Anterior cingulate cortex (tissue), 58 donors: ENCODE measurements at regions not wholly inside any gene's neighbourhood (a gene's known extent, or its start where the extent isn't known, plus 50 kb on each side); places are given as distances from the start of the nearest gene placed in this dataset.

Experiments used
- DNase-seq, 58 donors: peaks; one replicate each; lab custom pipeline; 2025; lab: John Stamatoyannopoulos, UW

DNA sequence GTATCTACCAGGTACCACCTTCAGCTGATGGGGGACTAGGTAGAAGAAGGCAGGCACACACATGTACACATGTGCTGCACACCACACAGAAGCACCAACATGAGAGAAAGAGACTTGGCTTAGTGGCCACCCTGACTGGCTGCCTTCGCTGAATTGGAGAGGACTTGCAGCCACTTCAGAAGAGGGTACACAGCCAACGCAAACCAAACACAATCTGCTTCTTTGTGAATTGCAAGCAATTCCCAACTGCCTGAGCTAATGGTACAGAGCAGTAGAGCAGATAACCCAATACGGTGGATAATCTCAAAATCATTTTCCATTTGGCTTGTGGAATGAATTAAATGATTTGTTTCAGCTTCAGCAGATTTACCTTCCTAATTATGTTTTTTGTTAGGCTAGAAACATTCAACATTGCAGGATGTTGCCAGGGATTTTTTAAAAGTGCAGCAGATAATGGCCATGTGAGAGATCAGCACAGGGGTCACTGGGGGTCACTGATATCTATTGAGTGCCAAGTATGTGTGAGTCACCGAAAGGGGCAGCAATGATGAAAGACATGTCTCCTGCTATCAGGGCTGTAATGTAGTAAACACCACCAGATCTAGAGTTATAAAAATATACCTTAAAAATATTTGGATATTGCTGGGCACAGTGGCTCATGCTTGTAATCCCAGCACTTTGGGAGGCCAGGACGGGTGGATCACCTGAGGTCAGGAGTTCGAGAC, 652.6 kb downstream of the BCL11A start:
- no peak for DNase-seq

DNA sequence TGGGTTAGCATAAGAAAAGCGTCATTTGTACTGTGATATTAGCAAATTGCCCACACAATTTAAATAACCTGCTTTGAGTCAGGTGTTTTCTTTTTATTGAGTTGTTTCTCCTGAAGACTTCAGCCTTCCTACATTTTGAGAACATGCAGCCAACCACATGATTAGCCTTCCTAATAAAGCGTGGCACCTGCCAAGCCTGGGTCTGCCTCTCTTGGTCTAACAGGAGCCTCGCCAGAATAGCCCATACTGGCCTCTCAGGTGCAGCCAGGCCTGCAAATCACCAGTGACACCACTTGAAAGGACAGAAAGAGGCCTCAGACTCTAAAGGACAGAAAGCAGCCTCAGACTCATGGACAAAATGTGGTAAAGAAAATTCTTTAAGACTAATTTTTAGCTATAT, 653.8 kb downstream of the BCL11A start:
- DNase-seq, result no peak

DNA sequence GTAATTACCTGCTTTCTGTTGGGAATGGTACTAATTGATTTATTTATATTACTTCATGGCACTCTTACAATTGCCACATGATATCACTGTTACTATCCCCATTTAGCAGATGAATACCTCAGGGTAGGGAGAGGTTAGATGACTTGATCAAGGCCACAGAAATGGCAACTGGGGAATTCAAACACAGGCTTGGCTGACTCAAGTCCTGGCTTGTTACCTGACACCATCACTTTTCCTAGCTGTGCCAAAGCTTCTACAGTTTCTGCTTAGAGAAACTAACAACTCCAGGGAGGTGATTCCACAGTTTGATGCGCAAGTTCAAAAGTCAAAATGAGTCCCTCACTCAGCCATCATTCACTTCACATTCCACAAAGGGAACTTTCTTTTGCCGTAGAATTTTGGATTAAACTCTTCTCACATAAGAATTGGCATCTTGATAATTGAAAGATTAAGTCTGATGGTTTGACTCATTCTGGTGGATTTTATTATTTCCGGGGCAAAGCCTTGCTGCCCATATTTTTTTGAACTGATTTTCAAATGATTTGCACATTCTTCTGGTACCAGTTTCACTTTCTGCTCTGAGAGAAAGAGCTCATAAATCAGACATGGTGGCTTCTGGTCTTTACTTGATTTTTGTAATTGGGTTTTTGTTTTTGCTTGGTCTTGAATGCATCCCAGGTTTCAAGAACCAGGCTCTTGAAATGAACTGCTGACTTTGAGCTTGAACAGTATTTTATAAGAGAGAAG, 656.8 kb downstream of the BCL11A start:
- no peak for DNase-seq

GRCh38 chr2:59893612-59894011, 659.8 kb downstream of the BCL11A start:
- DNase-seq, result no peak

- no peak for DNase-seq
Measured at GRCh38 chr2:59892398-59892797, 661.1 kb downstream of the BCL11A start.

- no peak for DNase-seq
Measured at GRCh38 chr2:59889305-59889704, 664.1 kb downstream of the BCL11A start.

DNA sequence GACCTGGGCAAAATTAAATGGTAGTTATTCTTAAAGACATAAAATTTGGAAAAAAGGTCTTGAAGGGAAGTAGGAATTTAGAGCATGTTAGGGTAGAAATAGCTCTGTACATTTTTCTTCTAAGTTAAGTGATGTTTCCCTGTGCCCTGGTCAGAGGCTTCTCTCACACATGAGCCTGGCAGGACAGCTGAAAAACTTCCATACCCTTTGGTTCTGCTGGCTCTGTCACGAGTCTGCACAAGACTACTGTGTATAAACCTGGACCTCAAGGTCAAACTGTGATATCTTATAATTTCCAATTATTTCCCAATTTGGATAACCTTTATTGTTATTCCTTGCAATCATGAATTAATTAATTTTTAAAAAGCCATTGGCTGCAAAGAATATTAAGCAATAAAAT, 664.7 kb downstream of the BCL11A start:
- no peak for DNase-seq

DNA sequence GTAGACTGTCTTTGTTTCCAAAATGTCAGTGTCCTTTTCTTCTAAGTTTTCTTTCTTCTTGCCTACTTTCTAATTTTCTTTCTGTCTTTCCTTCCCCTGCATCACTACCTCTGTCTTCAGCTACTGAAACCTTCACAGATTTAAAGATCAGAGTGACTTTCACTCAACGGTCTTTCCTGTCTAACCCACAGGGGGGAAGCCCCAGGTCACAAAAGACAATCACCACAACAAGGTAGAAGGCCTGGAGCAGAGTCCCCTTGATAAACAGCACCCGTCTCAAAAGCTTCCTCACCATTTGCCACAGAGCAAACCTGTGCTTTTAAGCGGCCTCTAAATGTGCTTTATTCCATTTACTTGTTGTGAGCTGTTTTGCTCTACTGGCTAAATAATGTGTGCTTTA, 665.4 kb downstream of the BCL11A start:
- DNase-seq, result no peak

- DNase-seq, result no peak
Measured at GRCh38 chr2:59887366-59887765, 666.1 kb downstream of the BCL11A start.

GRCh38 chr2:59886759-59887158, 666.7 kb downstream of the BCL11A start:
- DNase-seq, result no peak

DNA sequence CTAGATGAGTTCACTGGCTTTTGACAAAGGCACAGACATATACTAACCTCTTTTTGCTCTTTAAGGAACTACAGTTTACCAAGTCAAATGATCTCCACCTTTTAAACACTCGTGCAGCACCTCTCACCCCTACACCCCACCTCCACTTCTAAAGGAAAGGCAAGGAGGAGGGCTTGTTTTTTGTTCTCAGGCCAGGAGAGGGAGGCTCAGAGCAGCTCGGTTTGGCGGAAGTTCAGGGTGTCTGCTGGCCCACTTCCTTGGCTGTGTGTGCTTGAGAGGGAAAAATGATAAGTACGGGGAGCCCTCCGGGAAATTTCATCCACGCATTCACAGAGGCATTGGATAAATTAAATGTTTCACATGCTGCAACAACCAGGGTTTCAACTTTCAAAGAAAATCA, 667.9 kb downstream of the BCL11A start:
- no peak for DNase-seq

DNA sequence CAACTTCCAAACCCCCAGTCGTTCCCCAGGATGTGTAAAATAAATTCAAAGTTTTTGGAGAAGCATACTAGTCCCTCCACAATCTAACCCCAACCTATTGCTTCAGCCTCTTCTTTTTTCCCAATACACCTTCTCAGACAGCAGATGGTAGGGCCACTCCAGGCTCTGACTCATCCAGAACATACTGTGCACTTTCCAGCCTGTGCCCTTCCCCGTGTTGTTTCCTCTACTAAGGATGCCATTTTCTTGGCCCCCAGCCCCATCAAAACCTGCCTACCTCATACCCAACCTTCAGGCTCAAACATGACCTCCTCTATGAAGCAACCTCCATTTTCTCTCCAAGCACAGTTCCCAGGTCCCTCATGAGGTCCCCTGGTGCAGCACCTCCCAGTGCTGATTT, 669.3 kb downstream of the BCL11A start:
- DNase-seq, result no peak

GRCh38 chr2:59882822-59883221, 670.6 kb downstream of the BCL11A start:
- DNase-seq, result no peak

DNA sequence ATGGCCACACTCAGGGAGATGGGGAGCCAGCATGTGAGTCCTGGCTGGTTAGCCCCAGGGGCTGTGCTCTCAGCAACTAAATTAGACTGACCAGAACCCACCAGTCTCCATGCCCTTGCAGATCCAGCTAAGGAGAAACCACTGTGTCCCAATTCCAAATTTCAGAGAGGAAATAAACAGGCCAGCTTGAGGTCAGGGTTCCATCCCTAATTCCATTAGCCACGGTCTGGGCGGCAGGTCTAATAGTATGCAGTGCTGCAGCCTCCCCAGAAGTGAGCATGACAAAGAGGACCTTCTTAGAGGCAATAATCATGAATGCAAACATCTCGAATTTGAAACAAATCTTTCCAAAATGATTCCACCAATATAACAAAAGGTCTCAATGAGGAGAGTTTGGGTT, 671.2 kb downstream of the BCL11A start:
- DNase-seq, result no peak

DNA sequence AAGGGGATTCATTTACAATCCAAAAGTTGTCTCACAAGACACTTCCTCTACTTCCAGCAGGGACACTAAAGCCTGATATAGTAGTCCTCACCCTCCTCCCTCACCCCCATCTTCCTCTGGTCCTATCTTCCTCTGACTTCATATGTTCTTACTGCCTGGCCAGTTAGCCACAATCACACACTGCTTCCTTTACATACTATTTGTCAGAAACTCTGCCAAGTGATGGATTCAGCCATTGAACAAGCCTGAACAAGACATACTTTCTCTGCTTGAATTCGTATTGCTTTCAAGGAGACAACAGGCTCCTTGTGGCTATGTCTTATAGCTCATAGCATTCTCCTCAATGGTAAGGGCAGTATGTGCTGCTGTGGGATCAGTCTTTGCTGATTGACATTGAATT, 672.2 kb downstream of the BCL11A start:
- DNase-seq, result no peak

GRCh38 chr2:59879700-59880131, 673.7 kb downstream of the BCL11A start:
- DNase-seq, result no peak

- no peak for DNase-seq
Measured at GRCh38 chr2:59875836-59876235, 677.6 kb downstream of the BCL11A start.

DNA sequence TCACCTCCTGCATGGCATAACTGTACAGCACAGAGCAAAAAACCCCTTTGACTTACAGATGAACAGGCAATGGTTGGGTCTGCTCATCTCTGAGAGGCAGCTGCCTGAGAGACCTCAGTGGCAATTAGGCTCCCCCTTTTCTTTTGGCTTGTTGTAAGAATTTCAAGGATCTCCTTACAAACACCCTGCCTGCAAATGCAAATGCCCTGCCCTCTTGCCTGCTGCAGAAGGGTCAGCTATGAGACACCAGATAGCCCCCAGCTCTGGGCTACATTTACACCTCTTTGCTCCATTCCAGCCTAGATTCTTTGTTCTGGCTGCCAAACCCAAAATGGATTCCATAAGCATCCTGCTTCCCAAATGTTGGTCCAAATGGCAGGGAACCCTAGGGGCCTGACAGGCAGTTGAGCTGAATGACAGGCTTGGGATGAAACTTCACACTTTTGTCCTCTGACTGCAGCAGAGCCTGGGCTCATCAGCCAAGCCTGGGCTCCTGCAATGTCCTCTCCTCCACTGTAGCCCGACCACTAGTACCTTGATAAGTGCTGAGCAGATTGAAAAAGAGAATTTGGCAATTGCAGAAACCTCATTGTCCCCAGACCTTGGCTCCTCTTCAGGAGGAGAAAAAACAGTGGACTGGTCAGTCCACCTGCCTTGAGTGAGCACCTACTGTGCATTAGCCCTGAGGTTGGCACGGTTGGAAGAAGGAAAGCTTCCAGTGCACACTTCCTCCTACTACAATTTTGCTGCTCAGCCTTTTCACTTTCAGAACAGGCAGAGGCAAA, 678.3 kb downstream of the BCL11A start:
- no peak for DNase-seq

GRCh38 chr2:59874361-59874760, 679.1 kb downstream of the BCL11A start:
- DNase-seq, result no peak

GRCh38 chr2:59871830-59872229, 681.6 kb downstream of the BCL11A start:
- no peak for DNase-seq

DNA sequence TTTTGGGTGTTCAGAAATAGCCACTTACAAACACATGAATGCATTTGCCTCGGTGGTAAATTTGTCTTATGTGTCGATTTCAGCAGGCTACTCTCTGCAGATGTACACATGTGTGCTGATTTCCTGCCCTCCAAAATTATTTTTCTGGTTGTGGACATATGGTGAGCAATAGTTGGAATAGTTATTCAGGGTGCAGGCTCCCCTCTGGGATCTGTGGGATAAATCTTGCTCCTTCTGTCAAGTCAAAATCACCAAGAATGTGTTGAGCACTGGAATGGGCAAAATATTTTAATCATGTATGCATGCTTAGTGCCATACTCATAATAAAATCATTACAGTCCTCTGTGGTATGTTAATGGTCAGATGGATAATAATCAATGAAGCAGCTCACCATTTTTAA, 684.5 kb downstream of the BCL11A start:
- DNase-seq, result no peak
